IPS-15b (cell line): ENCODE measurements at regions not wholly inside any gene's neighbourhood (a gene's known extent, or its start where the extent isn't known, plus 50 kb on each side); places are given as distances from the start of the nearest gene placed in this dataset.
"Not testable (repeated sequence)": the region's sequence is repeated elsewhere in the genome, so short reads cannot be mapped to it uniquely, and the experiment has no call there.

ENCODE experiments used
- H3K27me3 ChIP-seq: one replicate; pipeline ENCODE4 v1.6.1; 2013; ENCODE audit warnings: low read length; ENCODE audit not compliant: control insufficient read depth, insufficient read depth
- H3K36me3 ChIP-seq: one replicate; pipeline ENCODE4 v1.6.1; 2013; ENCODE audit warnings: low read length; ENCODE audit not compliant: control insufficient read depth, insufficient read depth
- H3K4me1 ChIP-seq: one replicate; pipeline ENCODE4 v1.6.1; 2013; ENCODE audit warnings: mild to moderate bottlenecking, low read length; ENCODE audit not compliant: control insufficient read depth, insufficient read depth
- H3K4me3 ChIP-seq: one replicate; pipeline ENCODE4 v1.5.1; 2013; ENCODE audit warnings: low read depth, low read length
- H3K9ac ChIP-seq: one replicate; pipeline ENCODE4 v1.6.1; 2013; ENCODE audit warnings: low read depth, mild to moderate bottlenecking, low read length
- H3K9me3 ChIP-seq: one replicate; pipeline ENCODE4 v1.6.1; 2013; ENCODE audit warnings: mild to moderate bottlenecking, low read length; ENCODE audit not compliant: control insufficient read depth, insufficient read depth

DNA sequence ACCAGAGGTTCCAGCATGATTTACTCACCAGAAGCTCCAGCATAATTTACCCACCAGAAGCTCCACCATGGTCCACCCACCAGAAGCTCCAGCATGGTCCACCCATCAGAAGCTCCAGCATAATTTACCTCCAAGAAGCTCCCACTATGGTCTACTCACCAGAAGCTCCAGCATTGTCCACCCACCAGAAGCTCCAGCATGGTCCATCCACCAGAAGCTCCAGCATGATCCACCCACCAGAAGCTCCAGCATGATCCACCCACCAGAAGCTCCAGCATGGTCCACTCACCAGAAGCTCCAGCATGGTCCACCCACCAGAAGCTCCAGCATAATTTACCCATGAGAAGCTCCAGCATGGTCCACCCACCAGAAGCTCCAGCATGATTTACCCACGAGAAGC, 4490.7 kb upstream of the OR11H1 start:
- not testable (repeated sequence) for H3K27me3 ChIP-seq, H3K4me3 ChIP-seq, H3K36me3 ChIP-seq, H3K4me1 ChIP-seq, H3K9ac ChIP-seq
- H3K9me3 ChIP-seq = peaks cover 55% of the 10 kb centered on the region

DNA sequence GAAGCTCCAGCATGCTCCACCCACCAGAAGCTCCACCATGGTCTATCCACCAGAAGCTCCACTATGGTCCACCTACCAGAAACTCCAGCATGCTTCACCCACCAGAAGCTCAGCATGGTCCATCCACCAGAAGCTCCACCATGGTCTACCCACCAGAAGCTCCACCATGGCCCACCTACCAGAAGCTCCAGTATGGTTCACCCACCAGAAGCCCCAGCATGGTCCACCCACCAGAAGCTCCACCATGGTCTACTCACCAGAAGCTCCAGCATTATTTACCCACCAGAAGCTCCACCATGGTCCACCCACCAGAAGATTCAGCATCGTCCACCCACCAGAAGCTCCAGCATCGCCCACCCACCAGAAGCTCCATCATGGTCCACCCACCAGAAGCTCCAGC, 4490.2 kb upstream of the OR11H1 start:
- peak overlapping the region; percentile 10 for H3K4me3 ChIP-seq
- not testable (repeated sequence) for H3K36me3 ChIP-seq, H3K4me1 ChIP-seq, H3K27me3 ChIP-seq, H3K9ac ChIP-seq
- H3K9me3 ChIP-seq = peaks cover 56% of the 10 kb centered on the region

DNA sequence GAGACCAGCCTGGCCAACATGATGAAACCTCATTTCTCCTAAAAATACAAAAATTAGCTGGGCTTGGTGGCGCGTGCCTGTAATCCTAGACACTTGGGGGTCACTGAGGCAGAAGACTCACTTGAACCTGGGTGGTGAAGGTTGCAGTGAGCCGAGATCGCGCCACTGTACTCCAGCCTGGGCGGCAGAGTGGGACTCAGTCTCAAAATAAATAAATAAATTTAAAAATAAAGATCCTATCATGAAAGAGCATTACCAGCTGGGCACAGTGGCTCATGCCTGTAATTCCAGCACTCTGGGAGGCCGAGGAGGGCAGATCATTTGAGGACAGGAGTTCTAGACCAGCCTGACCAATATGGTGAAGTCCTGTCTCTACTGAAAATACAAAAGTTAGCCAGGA, 4489.2 kb upstream of the OR11H1 start:
- not testable (repeated sequence) for H3K4me1 ChIP-seq, H3K4me3 ChIP-seq, H3K36me3 ChIP-seq, H3K9ac ChIP-seq, H3K27me3 ChIP-seq
- H3K9me3 ChIP-seq = peaks cover 56% of the 10 kb centered on the region

DNA sequence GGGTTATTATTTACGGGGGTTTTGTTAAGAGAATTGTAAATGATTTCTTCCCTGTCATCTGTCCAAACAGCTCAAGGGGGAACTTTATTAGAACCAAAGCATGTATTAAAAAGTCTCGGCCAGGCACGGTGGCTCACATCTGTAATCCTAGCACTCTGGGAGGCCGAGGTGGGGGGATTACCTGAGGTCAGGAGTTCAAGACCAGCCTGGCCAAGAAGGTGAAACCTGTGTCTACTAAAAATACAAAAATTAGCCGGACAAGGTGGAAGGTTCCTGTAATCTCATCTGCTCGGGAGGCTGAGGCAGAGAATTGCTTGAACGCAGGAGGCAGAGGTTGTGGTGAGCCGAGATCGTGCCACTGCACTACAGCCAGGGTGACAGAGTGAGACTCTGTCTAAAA, 4486.6 kb upstream of the OR11H1 start:
- H3K27me3 ChIP-seq, H3K9ac ChIP-seq, H3K36me3 ChIP-seq, H3K4me1 ChIP-seq, H3K4me3 ChIP-seq: not testable (repeated sequence)
- H3K9me3 ChIP-seq = peaks cover 40% of the 10 kb centered on the region

DNA sequence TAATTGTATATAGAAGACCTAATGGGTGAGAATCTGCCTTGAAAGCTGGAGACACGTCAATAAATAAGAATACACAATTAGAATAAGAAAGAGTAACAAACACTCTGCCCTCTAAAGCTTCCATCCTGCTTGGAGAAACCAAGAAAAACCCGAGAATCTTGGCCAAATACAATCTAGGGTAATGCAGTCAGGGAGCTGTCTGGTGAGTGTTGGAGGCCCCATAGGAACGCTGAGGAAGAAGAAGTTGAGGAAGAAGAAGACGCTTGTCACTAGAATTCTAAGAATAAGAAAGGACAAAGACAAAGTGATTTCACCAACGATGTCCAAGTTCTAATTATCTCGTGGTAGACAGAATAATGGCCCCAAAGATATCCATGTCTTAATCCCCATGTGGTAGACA, 4485.9 kb upstream of the OR11H1 start:
- Histone ChIP-seq H3K27me3 (no peaks in the 10 kb centered on the region), H3K36me3 (no peaks in the 10 kb centered on the region), H3K4me3 (no peak overlapping the region), H3K9me3 (peaks cover 36% of the 10 kb centered on the region), H3K4me1 (no peaks in the 10 kb centered on the region), H3K9ac (no peak overlapping the region)

DNA sequence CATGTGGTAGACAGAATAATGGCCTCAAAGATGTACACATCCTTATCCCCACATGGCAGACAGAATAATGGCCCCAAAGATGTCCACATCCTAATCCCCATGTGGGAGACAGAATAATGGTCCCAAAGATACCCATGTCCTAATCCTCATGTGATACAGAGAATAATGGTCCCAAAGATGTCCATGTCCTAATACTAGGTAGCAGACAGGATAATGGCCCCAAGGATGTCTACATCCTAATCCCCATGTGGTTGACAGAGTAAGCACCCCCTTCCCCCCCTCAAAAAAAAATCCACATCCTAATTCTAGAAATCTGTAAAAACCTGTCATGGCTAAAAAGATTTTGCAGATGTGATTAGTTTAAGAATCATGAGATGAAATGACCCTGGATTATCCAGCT, 4484.7 kb upstream of the OR11H1 start:
- not testable (repeated sequence) for H3K4me3 ChIP-seq, H3K9ac ChIP-seq, H3K36me3 ChIP-seq, H3K27me3 ChIP-seq, H3K4me1 ChIP-seq
- H3K9me3 ChIP-seq = peaks cover 25% of the 10 kb centered on the region

DNA sequence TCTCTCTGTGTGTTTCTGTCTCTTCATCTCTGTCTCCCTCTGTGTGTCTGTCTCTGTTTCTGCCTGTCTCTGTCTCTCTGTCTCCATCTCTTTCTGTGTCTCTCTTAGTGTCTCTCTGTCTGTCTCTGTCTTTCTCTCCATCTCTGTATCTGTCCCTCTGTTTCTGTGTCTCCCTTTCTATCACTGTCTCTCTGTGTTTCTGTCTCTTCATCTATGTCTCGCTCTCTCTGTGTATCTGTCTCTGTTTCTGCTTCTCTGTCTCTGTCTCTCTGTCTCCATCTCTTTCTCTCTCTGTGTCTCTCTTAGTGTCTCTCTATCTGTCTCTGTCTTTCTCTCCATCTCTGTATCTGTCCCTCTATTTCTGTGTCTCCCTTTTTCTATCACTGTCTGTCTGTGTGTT, 4479.1 kb upstream of the OR11H1 start:
- H3K4me3 ChIP-seq, H3K36me3 ChIP-seq, H3K4me1 ChIP-seq, H3K27me3 ChIP-seq, H3K9ac ChIP-seq: not testable (repeated sequence)
- H3K9me3 ChIP-seq = peaks cover 12% of the 10 kb centered on the region

DNA sequence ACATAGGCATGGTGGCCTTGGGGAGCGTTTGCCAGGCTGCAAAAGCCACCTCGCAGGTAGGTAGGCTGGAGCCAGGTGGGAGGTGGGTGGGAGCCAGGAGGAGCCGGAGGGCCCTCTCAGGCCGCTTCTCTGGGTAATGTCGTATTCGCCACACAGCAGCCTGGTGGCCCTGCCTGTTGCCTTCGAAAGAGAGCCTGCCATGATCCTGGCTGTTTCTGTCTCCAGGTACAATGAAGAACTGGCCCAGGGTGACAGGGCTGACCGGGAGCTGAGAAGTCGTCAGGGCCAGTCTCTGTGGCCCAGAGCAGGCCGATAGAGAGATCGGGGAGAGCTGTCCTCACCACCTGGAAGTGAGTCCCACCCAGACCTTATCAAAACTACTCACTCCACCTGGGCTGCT, 4477.8 kb upstream of the OR11H1 start:
- H3K27me3 ChIP-seq, H3K9ac ChIP-seq, H3K4me1 ChIP-seq, H3K4me3 ChIP-seq, H3K36me3 ChIP-seq: not testable (repeated sequence)
- peaks cover 18% of the 10 kb centered on the region for H3K9me3 ChIP-seq

DNA sequence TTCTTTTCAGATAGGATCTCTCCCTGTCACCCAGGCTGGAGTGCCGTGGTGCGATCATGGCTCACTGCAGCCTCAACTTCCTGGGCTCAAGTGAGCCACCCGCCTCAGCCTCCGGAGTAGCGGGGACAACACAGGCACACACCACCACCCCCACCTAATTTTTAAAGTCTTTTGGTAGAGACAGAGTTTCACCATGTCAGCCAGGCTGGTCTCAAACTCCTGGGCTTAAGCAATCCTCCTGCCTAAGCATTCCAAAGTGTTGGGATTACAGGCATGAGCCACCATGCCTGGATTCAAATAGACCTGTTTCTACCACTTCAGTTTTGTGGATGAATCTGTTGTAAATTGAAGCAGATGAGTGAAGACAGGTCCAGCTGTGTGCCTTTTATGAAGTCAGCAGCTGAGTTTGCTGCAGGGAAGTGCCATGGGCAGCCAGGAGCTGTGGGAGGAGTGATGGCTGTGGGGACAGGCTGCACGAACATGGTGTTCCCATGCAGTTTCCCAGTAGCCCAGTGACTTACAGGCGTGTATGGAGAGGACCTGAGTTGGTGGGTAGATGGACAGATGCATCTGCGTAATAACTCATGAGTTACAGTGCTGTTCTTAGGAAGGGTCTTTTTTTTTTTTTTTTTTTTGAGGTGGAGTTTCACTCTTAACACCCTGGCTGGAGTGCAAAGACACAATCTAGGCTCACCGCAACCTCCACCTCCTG, 4476.4 kb upstream of the OR11H1 start:
- not testable (repeated sequence) for H3K27me3 ChIP-seq, H3K9ac ChIP-seq, H3K4me1 ChIP-seq, H3K4me3 ChIP-seq, H3K36me3 ChIP-seq
- H3K9me3 ChIP-seq = peaks cover 31% of the 10 kb centered on the region

DNA sequence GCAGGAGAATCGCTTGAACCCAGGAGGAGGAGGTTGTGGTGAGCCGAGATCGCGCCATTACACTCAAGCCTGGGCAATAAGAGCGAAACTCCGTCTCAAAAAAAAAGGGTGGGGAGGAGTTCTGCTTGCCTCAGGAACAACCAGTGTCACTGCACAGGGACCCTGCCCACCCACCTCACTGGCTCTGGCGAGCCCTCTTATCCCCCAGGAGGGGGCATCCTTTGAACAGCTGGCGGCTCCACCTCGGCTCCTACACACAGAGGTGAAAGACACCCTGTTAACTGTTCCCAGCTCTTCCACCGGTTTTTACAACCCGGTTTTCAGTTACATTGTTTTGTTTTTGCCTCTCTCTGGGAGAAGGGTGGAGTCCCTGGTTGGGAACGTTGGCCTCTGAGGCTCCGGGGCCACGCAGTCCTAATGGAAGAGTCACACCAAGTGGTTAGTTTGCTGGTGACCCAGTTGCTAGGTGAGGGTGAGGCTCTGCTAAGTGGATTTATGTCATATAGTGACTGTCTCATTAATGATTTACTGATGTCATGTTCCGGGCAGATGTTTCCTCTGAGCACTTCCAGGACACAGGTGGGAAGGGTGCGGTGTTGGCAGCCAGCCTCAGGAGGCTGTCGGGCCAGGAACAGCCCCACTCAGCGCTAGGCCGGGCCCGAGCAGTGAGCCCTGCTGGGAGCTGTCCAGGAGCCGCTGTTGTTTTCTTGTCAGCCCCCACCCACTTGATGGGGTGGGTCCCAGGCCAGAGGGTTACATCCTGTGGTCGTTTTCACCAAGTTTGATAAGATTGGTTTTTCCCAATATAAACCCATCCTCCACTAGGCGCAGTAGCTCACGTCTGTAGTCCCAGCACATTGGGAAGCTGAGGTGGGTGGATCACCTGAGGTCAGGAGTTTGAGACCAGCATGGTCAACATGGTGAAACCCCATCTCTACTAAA, 4474.3 kb upstream of the OR11H1 start:
- not testable (repeated sequence) for H3K4me3 ChIP-seq, H3K9ac ChIP-seq, H3K36me3 ChIP-seq, H3K4me1 ChIP-seq, H3K27me3 ChIP-seq
- H3K9me3 ChIP-seq = peaks cover 35% of the 10 kb centered on the region

DNA sequence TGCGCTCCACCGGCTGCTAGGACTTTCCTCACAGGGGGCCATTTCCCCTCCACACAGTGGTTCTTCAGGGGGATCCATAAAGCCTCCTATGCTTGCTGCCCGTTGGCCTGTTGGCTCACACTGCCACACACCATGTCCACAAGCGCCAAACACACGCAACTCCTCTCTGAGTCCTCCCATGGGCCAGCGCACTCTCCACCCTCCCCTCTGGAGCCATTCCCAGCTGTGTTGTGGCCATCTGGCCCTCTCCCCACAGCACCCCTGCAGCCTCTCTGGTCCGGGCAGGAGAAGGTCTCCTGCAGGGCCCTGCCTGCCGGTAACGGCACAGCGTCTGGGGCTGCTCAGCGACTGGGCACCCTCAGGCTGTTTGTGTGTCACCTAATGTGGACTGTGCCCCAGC, 4473.3 kb upstream of the OR11H1 start:
- peaks cover 29% of the 10 kb centered on the region for H3K9me3 ChIP-seq
- not testable (repeated sequence) for H3K4me1 ChIP-seq, H3K36me3 ChIP-seq, H3K4me3 ChIP-seq, H3K27me3 ChIP-seq, H3K9ac ChIP-seq

DNA sequence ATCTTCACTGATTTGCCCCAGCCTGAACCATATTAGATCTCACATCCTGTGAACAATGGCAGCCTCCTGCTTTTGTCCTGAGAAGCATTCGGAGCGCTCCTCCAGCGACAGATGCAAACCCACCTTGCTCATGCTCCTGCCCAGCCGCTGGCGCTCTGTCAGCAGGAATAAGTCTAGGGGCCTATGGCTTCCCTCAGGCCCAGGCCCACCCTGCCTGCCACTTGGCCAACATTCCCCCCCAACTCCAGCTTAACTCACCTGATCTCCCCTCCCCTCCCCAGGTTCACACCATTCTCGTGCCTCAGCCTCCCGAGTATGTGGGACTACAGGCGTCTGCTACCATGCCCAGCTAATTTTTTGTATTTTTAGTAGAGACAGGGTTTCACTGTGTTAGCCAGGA, 4472.8 kb upstream of the OR11H1 start:
- H3K4me3 ChIP-seq, H3K36me3 ChIP-seq, H3K9ac ChIP-seq, H3K4me1 ChIP-seq, H3K27me3 ChIP-seq: not testable (repeated sequence)
- peaks cover 29% of the 10 kb centered on the region for H3K9me3 ChIP-seq
